C4-2B (cell line): ENCODE measurements at regions not wholly inside any gene's neighbourhood (a gene's known extent, or its start where the extent isn't known, plus 50 kb on each side); places are given as distances from the start of the nearest gene placed in this dataset.

Experiments
- CTCF ChIP-seq: fragments of 450-650 bp; conservative IDR thresholded peaks from 2 replicates; pipeline ENCODE4 v1.5.1; 2017; ENCODE audit warnings: mild to moderate bottlenecking
- ZFX ChIP-seq: fragments of 450-650 bp; IDR thresholded peaks from 2 replicates; pipeline ENCODE4 v1.6.1; 2017

- TF ChIP-seq CTCF = no peak
- TF ChIP-seq ZFX = no peak
These were observed 572.3 kb downstream of the PLCL1 start for GRCh38 chr2:198376677-198377076.
